Esophagus muscularis mucosa (tissue), 4 donors: ENCODE measurements at regions not wholly inside any gene's neighbourhood (a gene's known extent, or its start where the extent isn't known, plus 50 kb on each side); places are given as distances from the start of the nearest gene placed in this dataset.

Experiments
- CTCF ChIP-seq, 3 experiments: fragments of 200-600 bp in 2 of 3; fragments of 450-650 bp in 1 of 3; sonication (generic) in 2 of 3; IDR thresholded peaks; one replicate each; pipeline ENCODE4 v1.5.1; 2017 to 2019; ENCODE audit warnings: antibody characterized with exemption in 3 of 3, mild to moderate bottlenecking in 2 of 3, moderate library complexity in 1 of 3
- EP300 ChIP-seq: sonication (generic); formaldehyde crosslinking; IDR thresholded peaks from one replicate; pipeline ENCODE4 v1.6.1; 2017; ENCODE audit warnings: antibody characterized with exemption
- POLR2A ChIP-seq: fragments of 450-650 bp; IDR thresholded peaks from one replicate; pipeline ENCODE4 v1.6.1; 2017; ENCODE audit warnings: antibody characterized with exemption, moderate library complexity, mild to moderate bottlenecking, low read depth

DNA sequence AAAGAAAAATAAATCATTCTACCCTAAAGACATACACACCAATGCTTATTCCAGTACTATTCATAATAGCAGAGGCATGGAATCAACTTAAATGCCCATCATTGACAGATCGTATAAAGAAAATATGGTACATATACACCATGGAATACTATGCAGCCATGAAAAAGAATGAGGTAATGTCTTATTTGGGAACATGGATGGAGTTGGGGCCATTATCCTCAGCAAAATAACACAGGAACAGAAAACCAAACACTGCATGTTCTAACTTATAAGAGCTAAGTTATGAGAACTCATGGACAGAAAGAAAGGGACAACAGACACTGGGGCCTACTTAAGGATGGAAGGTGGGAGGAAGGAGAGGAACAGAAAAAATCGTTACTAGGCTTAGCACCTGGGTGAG lies 527.5 kb upstream of the ST8SIA4 start:
- TF ChIP-seq EP300, result no peak
- TF ChIP-seq POLR2A, result no peak
- no peak for TF ChIP-seq CTCF (IDR thresholded peaks at IDR 0.05)
